HS-27A (cell line): ENCODE measurements at regions not wholly inside any gene's neighbourhood (a gene's known extent, or its start where the extent isn't known, plus 50 kb on each side); places are given as distances from the start of the nearest gene placed in this dataset.

ENCODE experiments used
- DNase-seq: peaks from one replicate; pipeline ENCODE4 v3.0.0-alpha.2; 2012; ENCODE audit warnings: low read depth, missing footprints

DNA sequence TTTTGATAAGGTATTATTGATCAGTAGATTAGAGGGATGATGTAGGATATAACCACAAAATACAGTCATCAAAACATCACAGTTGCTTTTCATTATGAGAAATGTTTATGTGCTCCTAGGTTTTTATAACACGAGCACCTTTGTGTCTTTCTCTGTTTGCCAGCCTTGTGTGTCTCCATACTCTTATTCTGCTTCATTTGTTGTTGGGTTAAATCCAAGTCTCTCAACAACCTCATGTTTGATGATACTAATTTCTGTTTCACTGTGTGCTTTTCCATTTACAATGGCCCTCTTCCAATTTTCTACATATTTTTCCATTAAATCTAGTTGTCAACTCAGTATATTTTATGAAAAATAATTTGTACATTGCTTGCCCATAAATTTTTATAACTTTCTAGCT lies 107.7 kb upstream of the POU2AF2 start:
- DNase-seq: no peak

DNA sequence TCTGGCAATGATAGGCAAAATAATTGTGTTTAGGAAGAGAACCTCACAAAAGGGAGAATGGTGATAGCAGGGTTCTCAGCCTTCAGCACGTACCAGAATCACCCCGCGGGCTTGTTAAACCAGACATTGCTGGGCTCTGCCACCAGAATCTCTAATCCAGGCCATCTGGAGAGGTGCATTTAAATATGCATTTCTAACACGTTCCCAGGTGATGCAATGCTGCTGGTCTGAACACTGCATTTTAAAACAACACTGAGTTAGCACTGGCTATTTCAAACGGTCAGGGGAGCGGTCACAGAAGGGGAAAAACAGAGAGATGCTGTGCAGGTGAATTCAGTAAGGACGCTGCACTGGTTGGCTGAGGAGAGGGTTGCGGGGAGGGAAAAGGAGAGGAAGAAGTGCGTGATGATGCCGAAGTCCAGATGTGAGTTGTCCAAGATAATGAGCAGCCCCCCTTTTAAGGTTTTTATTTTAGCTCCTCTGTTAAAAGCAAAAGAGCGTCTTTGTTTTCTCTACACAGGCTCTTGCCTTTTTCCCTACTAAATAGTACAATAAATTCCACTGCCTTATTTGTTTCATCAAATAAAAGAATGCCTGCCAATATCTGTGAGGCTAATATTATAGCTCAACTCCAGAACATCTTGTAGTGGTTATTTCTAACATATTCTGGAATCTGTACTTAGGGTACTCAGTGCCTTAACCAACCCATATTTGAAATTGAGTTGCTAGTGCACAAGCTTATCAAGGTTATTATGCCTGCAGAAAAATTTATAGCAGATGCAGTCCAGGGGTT lies 109.6 kb upstream of the POU2AF2 start:
- DNase-seq: no peak

DNA sequence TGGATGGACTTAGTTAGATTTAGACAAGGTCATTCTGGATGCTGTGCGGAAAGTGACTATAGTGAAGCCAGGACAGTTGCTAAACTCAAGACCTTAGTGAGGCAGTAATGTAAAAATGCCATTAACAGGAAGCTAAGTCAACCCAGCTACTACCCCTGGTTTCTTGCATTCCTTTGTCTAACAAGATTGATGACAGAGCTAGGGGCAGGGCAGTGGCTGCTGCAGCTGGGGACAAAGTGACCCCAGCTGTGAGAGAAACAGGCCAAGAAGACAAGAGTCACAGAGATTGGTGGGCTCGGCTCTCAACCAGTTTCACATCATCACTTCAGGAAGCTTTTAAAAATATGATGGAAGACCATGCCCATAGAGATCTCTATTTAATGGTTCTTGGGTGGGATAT lies 110.4 kb upstream of the POU2AF2 start:
- DNase-seq: no peak

DNA sequence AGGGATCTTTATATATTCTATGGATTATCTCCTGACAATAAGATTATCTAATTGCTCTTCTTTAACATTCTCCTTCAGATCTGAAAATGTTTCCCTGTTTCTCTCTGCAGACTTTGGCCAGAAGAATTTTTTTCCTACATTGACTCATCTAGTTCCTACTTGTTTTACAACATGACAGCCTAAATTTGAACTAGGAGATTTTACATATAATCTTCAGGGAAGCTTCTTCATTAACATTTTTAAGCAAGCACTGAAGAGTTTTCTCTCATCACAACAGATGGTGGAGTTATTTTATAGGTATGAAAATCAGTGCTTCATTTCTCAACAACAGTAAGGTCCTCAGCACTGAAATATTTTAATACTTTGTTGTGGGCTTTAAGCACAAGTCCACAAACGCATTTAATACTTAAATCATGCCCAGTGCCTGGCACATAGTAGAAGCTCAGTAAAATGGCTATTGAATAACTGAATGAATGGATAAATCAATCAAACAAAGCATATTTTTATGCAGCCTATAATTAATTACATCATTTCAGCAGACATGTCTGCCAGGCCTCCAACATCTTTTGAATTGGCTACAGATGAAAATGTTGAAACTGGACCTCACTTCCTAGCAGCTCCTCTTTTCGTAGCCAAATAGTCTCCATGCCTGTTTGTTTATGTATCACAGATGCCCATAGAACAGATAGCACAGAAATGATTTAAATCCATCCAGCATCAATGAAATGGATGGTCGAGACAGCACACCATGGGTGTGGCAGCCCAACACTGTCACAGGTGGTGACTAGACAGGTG lies 117.3 kb upstream of the POU2AF2 start:
- no peak for DNase-seq

DNA sequence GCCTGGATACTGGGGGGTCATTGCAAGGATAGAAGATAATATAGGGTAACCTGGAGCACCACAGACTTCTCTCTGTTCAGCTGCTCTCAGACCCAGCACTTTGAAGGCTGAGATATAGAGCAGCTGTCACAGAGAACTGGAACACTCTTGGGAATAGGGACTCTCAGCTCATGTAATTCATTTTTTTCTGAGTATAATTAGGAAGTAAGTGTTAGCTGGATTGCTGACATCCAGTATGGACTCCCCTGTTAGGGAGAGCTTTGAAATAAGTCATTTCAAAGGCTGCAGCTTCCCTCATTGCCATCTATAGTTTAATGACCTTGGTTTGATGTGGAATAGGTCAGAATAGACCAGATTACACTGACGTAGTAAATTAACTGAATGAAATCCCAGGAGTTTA lies 120.8 kb upstream of the POU2AF2 start:
- no peak for DNase-seq

DNA sequence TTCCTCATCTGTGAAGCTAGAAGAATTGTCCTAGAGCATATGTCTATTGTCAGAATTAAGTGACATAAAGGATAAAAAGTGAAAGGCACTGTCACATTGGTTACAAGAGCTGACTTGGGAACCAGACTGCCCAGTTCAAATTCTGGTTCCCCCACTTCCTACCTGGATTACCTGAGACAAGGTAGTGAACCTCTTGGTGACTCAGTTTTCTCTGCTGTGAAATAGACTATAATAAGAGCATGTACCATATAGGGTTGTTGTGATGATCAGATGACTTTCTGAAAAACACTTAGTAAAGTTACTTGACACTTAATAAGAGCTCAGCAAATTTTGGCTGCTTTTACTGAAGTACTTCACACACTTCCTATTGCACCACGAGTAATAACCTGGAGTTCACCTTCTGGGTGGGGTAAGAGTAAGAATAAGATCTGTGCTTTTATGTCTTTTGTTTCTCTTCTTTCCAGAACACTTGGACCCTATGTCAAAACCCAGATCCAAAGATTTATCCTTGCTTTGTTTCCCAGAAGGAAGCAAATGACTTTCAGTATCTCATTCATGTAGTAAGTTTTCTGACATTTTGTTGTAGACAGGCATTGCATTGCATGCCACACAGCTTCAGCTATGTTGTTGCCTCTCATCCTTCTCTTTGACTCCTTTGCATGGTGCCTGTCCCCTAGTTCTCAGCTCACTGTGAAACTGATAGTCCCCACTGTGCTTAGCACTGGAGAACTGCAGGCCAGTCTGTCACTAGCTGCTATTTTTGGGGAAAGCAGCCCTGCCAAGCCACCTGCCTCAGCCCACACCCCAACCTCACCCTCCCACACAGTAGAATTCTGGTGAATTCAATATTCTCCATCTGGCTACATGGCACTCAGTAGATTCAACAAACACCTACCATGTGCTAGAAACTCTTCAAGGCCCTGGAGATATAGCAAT lies 121.8 kb upstream of the POU2AF2 start:
- no peak for DNase-seq

DNA sequence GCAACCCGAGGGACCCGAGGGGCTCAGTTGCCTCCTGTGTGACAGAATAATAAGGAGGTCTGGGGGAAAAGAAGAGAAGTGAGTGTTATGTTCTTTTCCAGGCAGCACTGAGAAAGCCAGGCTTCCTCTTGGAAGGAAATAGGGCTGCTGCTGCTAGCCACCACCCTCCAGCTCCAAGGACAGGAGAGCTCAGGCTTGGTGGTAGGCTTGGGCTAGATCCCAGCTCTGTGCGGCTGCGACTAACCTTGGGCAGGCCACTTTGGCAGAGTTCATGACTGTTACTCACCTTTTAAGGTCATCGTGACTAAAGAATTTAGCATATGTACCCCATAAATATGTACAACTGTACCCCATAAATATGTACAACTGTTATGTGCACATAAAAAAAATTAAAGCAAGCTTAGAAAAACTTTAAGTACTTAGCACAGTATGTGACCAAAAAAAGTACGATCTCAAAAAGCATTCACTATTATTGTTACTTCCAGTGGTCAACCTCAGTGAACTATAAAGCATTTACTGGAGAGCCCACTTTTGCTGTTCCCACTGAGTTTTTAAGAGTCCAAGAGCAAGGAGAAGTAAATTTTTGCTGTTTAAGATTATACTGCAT lies 124.7 kb upstream of the POU2AF2 start:
- no peak for DNase-seq

DNA sequence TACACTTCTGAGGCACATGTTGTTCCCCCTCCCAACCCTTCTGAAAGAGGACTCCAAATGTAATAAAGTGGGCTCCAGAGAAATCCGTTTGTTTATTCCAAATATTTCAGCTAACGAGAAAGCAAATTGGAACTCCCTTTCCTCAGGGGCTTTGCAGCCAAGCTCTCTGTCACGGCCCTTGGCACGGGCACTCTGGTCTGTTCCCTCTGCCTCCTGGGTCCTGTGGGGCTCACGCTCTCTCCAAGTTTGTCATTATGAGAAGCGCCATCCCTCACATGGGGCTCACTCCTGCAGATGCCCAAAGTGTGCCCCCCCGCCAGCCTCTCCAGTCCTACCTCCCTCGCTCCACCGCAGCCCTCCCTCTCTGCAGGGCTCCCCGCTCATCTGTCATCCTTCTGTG lies 125.4 kb upstream of the POU2AF2 start:
- no peak for DNase-seq

DNA sequence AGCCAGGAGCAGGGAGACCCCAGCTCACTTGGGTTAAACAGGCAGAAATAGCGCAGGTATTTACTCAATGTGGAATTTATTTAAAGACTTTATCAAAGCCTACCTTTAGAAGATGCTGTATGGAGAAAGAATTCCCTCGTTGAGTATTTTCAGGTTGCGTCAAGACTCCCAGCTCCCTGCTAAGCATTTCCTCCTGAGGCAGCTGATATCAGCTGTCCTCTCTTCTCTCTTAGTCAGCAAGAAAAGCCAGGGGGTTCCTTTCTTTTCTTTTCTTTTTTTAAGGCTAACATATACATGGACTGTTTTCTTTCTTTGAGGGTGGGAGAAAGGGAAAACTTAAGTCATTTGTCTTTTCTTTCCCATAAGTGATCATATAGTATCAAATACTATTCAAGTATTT lies 125.8 kb upstream of the POU2AF2 start:
- DNase-seq: no peak

DNA sequence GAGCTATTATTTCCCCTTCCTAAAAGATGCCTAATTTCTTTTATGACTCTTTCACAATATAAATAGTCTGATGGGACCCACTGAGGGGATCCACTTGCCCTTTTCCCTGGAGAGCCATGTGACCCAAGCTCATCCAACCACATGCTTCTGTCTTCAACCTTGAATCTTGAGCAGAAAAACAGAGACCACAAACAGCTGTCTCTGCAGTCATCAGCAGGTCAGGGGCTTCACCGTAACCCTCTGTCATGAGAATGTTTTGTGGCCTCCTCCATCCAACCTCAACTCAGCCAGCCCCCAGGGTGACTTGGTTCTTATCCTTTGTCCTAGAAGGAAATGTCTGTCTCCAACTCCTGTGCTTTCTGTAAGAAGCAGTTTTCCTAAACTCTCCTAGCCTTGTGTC lies 129.6 kb upstream of the POU2AF2 start:
- DNase-seq: no peak

DNA sequence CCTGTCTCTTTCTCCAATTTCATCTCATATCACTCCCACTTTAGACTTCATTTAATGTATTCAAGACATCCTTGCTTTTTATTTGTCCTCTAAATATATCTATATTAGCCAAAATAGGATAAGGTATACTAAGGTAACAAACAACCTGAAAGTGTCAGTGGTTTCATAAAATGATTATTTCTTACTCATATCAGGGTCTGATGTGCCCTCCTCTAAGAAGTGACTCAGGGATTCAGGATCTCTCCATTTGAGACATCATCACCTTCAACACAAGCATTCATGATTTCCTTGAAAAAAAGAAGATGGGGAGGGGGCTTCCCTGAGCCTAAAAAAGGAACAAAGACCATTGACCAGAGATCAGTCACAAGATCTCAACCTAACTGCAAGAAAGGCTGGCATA lies 131.4 kb upstream of the POU2AF2 start:
- DNase-seq: no peak

DNA sequence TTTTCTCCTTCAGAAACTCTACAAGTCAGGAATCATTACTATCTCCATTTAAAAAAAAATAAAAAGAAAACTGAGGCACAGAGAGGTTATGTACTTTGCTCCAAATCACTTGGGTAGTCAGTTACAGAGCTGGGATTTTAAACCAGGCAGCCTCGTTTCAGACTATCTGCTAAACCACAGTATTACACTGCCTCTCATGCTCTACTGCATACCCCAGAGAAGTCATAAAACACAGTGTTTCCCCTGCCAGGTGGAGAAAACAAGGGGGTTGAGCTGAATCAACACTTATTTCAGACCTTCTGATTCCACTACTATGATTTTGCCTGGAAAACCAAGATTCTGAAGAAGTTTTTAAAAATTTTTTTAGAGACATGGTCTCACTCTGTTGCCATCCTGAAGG lies 132.9 kb upstream of the POU2AF2 start:
- no peak for DNase-seq

DNA sequence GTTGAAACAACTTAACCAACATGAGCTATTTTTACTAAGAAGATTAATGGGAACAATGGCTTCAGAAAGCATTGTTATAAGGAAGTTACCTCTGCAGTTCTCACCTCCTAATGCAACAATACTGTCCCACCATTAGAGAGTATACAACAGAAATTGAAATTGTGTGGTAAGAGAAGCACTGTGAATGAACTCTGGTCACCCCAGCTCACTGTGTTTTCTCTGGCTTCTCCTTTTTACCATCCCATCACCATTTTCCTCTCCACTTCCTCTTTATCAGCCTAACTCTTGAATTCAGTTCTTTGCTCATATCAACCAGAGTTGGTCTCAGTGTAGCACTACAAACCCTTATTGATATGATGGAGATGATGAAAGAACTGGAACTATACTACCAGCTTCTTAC lies 138.0 kb upstream of the POU2AF2 start:
- DNase-seq: no peak

DNA sequence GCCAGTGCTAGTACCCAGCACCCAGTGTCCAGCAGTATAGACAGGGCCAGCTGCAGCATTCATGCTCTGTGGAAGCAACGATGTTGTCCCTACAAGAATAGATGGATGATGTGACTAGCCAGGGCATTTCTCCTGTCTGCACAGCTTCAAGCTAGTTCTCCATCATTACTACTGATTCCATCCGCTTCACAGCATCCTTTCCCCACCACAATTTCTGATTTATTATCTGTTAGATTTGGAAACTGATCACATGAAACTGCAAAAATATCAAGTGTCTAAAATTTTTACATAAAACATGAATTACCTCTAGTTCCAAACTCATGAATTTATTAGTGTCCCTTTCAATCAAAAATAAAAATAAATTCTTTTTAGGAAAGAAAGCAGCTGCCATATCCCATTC lies 138.9 kb upstream of the POU2AF2 start:
- DNase-seq: no peak

DNA sequence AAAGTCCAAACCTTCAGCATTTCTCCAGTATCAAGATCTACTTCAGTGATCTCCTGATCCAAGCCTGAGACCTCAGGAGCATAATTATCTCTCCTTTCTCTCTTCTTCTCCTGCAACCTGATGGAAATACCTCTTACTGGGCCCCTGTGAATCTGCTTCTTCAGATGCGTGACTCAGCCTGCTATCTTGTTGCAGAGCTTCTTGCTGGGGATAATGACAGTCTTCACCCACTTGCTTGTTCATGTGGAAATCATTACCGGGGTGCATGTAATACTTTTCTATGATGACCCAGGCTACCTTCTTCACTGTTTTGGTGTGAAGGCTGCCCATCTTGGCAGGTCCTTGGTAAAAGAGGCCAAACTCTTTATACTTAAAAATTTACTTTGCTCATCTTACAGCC lies 140.0 kb upstream of the POU2AF2 start:
- DNase-seq: no peak

DNA sequence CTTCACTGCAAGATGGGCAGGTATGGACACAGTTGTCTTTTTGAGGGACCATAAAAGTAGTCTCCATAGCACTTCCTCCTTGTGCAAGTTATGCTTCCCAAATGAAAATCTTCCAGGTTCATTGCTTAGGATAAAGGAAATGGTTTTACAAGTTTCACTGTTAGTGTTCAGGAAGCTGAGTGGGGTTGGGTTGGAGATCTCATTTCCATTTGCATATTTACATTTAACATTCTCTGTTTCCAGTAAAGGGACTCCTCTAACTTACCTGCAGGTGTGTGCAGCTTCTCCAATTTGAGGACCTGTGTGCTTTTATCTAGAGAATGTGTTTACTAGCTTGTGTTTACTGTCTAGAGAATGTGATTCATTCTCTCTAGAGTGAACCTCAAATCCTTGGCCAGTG lies 141.3 kb upstream of the POU2AF2 start:
- no peak for DNase-seq

DNA sequence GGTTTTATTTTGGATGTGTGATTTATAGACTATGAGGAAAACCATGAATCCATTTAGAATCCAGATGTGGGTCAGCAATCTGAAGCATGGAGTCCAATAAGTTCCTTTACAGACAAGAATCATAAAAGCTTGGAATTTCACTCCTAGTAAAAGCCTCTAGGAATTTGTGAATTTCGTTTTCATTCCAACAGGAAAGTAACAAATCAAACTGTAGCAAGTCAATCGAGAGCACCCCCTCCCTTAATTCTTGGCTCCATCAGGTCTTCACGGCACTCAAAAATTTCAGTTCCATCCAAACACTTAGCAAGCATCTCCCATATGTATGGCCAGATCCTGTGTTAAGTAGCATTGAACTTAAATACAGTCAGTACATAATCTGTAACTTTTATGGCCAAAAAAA lies 143.6 kb upstream of the POU2AF2 start:
- no peak for DNase-seq

DNA sequence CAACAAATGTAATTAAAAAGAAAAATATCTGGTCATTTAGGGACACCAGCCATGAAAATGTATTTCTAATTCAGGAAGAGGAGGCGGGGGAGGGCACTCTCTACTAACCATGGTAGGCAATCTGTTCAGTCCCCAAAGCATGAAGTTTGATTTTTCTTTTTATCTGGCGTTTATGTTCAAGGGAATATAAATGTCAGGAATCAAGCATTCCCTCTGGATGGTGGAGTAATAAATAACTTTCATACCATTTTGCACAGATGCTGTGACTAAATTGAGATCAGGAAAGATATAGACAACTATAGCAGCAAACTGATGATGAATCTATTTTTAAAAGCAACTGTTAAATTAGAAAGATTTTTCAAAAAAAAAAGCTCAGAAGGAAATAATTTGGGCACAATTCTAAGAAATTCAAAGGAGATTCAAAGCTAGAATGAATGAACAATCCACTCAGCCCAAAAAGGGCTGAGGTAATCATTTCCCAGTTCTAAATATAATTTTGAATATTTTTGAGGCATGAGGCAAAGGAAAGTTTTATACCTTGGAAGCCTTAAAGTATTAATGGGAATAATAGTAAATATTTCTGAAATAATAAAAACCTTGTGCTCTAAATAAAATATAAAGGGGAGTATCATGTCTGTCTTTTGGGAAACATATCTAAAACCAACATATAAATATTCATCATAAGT lies 146.4 kb upstream of the POU2AF2 start:
- no peak for DNase-seq

DNA sequence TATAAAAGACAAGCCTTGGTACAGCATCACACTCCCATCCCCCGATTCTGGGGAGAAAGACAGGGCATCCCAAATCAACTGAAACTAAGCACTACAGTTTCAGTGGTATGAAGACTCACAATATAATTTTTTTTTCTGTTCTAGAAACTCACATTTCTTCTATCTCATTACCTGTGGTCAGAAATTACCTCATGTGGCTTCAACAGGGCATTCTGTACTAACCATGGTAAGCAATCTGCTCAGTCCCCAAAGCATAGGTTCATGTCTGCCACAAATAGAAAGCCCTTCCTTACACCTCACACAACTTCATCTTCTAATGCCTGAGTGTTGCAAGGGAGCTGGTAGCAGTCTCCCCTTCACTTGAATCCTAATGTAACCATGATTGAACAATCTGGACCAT lies 147.4 kb upstream of the POU2AF2 start:
- DNase-seq: no peak

DNA sequence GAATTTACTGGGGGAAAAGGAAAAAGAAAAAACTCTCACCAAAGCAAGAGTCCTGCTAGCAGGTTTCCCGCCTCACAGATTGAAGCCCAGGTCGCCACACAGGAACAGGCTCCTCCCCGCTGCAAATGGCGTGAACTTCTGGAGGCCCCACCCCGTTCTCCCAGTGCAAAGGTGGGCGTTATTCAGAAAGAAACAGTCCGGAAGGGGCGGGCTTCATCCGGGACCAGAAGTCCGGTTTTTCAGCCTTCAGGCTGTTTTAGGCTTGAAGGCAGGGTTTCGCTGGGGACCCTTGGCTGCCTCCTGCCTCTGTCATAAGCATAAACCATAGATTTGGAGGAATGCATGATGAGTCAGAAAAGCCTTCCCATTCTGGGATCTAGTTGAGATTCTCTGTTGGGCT lies 148.3 kb upstream of the POU2AF2 start:
- no peak for DNase-seq

DNA sequence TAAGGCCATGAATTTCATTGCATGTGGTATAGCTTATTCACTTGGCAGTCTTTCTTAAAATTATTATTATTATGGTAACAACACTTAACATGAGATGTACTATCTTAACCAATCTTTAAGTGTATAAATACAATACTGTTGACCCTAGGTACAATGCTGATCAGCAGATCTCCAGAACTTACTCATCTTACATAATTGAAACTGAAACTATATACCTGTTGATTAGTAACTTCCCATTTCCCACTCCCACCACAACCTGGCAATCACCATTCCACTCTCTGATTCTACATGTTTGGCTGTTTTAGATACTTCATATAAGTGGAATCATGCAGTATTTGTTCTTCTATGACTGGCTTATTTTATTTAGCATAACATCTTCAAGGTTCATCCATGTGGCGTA lies 150.2 kb upstream of the POU2AF2 start:
- DNase-seq: no peak

DNA sequence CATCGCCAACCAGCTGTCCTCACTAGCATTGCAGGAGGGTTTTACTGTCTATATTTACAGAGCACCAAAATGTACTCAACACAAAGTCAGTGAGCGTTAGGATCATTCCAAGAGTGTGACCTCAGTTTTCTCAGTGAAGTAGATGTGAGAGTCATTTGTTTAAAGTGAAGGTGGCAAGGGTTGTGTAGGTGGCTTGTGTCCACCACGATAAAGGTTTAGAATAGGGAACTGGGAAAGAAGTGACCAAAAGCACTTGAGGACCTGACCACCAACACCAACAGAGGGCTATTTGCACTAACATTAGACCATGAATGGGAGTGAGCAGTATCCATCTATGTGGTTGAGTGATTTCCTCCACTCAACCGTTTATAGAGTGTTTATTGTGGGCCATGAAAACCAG lies 152.5 kb upstream of the POU2AF2 start:
- DNase-seq: no peak
